ENCODE measurements at regions not wholly inside any gene's neighbourhood (a gene's known extent, or its start where the extent isn't known, plus 50 kb on each side); places are given as distances from the start of the nearest gene placed in this dataset.

DNA sequence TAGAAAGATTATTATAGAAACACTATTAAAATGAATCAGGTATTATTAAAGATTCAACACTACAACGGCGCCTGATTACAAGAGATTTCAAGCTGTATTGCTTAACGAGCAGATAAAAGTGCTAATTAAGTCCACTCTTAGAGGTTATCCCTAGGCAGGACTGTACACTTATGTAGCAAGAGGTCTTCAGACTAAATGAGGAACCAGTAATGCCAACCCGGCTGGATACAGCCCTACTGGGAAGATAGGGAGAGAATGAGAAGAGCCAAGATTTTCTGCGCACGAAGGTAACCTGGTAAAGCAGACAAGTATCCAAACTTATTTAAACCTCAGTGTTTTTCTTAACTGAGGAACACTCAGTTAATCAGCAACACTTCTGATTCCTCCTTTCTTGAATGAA, 115.7 kb upstream of the HIVEP3 start:
- DNase-seq, result no peak

DNA sequence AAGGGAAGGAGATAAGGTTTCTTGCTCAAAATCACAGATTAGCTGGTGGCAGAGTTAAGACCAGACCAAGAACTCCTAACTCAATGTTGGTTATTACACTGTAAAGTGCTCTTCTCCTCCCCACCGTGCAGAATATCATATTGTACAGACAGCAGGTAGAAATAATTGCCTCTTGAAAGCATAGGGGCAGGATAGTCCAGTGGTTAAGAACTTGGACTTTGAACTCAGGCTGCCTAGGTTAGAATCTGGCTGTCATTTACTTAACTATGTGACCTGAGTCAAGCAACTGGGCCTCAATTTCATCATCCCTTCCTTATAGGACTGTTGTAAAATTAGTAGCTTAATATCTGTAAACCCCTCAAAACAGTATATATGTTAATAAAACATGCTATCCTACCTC, 114.9 kb upstream of the HIVEP3 start:
- DNase-seq, result no peak

DNA sequence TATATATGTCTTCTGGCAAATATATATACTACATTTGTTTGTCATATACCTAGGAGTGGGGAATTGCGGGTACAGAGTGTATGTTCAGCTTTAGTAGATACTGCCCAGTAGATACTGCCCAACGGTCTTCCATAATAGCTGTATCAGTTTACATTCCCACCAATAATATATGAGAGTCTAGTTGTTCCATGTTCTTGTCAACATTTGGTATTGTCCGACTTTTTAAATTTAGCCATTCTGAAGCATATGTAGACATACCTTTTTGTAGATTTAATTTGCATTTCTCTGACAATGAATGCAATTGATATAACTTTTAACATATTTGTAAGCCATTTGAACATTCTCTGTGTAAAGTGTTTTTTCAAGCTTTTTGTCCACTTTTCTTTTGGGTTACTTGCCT, 99.0 kb upstream of the HIVEP3 start:
- DNase-seq, result no peak

DNA sequence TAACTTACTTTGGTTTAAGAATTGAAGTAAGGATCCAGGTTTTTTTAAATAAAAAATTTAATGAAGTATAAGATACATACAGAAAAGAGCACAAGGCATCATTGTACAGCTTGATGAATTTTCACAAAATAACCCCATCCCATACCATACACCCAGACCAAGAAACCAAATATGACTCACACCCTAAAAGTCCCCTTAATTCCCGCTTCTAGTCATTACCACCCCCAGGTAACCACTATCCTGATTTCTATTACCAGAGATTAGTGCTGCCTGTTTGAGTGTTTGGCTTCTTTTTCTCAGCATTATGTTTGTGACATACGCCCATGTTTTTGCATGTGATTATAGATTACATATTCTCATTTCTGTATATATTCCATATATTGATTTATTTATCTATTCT, 98.5 kb upstream of the HIVEP3 start:
- no peak for DNase-seq

DNA sequence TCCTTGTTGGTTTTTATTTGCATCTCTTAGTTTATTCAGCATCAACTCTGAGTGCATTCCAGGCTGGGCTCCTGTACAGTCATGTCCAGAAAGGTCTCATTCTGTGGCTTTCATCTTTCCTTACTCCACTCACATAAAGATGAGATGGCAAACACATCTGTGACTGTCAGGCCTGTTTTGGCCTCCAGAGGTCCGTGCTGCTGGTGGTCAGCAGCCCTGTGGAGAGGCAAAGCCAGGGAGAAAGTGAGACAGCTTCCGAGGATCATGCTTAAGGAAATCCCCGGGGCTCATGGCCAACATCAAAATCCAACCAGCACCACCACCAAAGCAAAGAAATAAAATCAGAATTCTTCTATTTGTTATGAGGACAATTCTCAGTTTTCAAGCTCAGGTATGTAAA, 96.1 kb upstream of the HIVEP3 start:
- DNase-seq, result no peak

DNA sequence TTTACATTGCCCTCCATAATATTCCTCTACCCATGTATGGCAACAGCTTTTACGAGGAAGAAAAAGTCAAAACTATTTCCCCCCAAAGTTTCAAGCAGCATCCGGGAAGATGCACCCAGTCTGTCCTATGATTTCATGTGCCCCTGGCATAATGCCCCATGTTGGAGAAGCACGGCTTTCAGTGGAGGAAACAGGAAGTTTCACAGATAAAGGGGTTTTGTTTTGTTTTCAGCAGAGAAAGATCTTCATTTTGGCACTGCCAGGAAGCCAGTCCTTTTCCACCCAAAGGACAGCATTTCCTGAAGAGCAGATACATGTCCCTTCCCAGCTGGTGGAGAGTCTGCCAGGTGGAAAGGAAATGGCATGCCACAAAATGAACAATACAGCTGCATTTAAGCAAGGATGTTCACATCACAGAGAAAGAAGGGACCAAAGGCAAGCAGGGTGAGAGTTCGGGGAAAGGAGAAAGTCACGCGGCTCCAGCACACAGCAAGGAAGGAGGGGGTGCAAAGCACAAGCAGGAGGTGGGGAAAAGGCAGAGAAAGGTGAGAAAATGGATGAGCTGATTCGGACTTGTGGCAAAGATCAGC, 95.3 kb upstream of the HIVEP3 start:
- DNase-seq, result no peak

DNA sequence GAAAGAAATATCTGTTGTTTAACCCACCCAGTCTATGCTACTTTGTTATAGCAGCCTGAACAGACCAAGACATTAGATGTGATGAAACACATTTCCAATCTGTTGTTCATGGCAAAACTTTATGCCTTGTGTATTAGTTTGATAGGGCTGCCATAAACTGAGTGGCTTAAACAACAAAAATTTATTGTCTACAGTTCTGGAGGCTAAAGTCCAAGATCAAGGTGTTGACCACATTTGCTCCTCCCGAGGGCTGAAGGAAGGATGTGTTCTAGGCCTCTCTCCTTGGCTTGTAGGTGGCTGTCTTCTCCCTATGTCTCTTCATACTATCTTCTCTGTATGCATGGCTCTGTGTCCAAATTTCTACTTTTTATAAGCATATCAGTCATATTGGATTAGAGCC, 94.1 kb upstream of the HIVEP3 start:
- no peak for DNase-seq

DNA sequence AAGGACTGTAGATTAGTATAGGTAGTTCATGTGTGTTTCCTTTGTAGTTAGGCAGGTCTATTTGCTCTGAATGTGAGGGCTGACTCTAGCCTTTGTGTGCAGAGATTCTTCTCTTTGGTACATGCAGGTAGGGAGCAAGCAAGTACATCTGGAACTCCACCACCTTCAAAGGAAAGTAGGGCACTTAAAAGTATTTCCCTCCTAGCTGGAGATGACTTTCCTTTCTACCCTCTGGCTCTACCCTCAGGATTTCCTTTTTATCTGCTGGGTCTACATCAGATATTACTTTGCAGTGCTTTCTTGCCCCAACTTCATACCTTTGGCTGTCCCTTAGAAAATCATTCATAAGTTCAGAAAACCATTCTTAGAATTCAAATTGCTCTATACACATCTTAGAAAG, 91.7 kb upstream of the HIVEP3 start:
- no peak for DNase-seq

DNA sequence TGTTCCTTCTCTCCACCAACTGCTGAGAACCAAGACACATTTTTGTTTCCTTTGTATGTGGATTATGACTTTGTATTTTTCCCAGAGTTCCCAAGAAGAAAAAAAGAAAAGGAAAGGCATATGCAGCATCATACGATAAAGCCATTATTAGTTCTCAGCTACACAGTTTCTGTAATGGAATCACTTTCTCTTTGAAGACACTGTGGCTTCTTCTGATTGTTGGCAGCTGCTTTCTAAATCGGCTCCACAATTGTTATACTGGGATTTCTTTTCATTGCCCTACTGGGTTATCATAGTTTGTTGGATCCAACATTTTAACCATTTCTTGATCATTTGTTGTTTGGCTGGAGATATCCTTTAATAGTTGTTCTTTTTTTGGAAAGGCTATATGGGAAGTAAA, 89.5 kb upstream of the HIVEP3 start:
- DNase-seq, result no peak

DNA sequence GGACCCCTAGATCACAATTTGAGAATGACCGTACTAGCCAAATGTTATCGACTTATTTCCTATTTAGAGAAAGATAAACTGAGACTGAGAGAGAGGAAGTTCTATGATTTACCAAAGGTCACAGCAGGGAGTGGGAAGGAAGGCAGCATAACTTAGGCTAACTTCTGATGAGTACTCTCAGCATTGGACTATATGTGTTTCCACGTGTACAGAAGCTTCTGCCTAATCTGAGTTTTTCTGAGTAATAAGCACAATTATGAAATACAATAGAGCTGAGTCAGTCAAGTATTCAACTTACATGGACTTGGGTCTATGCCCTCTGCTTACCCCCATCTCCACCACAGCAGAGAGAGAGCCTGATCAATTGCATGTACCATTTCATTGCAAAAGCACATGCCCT, 88.1 kb upstream of the HIVEP3 start:
- DNase-seq, result no peak

DNA sequence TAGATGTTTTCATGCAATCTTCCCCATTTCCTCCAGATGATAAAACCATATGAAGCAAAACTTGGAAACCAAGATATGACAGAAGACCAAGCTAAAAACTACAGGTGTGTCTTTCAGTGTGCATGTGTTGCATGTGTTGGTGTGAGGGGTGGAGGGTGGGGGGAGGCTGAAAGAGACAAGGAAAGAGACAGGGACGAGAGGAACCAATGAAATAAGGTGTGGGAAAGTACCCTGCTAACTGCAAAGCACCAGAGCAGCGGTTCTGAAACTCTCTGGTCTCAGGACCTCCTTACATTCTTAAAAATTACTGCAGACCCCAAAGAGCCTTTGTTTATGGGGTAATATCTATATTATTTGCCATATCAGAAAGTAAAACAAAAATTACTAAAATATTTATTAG, 87.4 kb upstream of the HIVEP3 start:
- DNase-seq, result no peak

DNA sequence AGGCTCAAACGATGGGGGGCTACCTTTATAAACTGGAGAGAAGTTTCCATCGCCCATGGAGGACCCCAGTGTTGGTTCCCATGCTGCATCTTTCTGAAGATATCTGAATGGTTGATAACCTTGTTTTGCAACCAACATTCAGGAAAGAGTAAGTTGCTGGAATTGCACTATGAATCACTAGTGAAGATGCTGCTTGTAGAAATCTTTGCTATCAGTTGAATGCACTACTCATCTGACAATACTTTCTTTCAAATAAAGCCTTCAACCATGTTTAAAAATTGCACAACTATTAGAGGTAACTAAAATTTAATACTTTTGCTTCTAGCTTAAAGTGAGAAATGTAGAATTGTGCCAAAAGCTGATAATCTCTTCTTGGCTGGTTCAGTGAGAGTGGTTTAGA, 86.8 kb upstream of the HIVEP3 start:
- DNase-seq, result no peak

DNA sequence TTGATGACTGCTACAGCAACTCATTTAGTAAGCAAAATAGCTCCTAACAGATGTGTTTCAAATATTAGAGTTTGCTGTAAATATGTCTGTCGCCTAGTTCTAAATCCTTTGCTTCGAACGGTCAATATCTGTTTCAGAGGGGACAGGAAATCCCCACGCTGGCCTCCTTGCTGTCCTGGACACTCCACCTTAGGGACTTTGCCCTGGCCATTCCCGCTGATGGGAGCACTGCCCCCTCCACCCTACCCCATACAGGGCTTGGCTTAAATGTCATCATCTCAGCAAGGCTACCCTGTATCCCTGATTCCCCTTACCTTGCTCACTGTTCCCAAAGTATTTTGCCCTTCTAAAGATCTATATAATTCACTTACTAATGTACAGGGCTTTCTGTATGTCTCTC, 86.1 kb upstream of the HIVEP3 start:
- no peak for DNase-seq

DNA sequence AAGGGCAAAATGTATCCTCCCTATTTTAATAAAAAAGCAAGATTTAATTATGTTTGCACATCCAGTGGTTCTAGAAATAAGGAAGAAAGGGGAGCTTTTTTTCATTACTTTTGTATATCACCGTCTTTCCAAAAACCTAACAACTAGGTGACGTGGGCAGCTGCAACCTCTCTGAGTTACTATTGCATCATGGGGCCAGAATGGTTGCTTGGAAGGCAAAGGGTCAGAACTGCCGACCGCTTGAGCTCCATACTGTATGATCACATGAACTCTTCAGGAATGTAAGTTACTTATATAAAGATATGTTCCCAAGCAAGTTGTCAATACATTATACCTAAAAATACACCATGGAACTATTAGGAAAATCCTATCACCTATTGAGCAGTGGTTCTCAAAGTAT, 85.6 kb upstream of the HIVEP3 start:
- DNase-seq, result no peak

DNA sequence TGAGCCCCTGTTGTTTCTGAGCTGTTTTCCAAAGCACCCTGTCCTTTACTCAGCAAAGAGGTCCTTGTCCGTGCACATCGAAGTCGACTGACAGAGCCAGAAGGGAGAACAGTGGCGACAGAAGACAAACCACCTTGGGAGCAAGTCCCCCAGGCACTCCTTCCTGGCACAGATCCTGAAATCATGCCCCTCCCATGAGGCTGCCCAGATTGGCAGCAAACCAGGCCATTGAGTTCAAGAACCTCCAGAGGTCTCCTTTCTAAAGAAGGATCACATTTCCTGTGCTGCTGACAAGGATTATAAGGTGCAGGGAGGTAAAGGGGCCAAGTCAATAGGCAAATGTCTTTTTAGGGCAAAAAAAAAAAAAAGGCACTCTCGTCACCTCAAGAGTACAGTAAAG, 84.7 kb upstream of the HIVEP3 start:
- DNase-seq, result peak; percentile 15

DNA sequence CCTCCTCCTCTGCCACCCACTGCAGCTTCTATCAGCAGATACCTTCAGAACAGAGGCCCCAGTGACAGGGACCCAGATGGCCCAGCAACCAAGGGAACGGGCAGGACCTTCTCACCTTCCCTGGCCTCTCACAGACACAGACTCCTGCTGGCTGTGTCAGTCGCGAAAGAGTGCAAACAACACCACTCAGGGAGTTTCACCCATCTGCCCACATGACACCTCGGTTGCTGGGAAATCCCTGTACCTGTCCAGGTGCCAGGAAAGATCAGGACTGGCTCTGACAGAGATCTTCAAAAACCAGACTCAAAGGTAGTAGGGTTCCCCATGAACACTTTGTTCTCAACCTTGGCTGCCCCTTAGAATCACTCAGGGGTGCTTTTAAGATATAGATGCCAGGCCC, 83.5 kb upstream of the HIVEP3 start:
- DNase-seq, result no peak

DNA sequence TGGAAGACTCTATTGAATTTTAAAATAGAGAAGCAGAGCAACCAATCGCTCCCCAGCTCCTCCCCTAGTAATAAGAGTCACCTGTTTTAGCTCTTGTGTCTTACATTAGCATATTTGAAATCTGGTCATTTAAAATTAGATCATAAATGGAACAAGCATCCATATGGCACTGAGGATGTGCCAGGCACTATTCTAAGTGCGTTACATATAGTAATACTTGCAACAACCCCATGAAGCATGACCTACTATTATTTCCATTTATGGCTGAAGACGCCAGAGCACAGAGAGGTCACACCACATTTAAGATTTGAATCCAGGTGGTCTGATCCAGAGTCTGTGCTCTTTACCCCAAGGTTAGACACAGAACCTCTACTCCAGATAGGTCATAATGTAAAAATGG, 82.0 kb upstream of the HIVEP3 start:
- DNase-seq, result no peak

DNA sequence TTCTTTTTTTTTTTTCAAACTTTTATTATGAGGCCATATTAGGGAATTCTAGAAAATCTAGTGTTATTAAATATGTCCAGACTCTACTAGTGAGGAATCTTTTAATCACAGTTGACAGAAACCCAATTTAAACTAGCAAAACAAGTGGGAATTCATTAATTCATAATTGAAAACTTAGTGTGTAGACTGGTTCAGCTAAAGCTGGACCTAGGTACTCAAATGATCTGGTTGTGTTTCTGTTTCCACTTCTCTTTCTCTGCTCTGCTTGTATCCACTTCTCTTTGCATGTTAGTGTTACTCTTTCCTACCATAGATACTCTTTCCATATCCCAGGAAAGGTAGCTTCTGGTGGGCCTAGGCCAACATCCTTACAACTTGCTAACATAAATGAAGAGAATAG, 81.2 kb upstream of the HIVEP3 start:
- DNase-seq, result no peak

DNA sequence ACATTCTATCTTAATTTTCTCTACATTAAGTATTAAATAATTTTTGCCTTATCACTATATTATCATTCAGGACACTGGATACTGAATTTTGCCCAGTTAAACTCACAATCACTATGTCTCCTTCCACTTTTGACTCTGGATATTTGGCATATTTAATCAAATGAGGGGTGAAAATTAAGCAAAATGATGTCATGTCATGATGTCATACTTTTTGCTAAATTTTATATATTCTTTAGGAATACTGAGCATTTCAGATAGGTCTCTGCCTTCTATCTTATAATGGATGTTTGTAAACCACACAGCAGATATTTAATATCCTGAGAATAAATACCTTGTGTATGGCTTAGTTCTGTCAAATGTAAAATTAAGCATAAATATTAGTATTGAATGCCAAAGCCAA, 79.5 kb upstream of the HIVEP3 start:
- DNase-seq, result no peak

DNA sequence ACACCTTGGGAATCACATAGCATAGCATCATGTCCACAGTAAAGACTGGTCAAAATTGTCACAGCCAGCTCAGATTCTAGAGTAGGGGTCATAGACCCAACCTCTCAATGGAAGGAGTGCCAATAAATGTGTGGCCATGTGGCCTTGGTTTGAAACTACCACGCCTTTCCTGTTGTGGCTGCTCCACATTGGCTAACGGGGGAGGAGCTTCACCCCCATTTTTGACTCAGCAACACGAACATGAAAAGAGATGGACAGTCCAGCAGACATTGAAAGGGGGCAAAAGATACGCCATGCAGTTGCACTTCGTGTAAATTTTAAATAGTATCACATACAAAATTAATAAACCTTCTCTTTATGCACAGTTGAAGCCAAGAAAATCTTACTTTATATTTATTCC, 78.4 kb upstream of the HIVEP3 start:
- DNase-seq, result no peak

DNA sequence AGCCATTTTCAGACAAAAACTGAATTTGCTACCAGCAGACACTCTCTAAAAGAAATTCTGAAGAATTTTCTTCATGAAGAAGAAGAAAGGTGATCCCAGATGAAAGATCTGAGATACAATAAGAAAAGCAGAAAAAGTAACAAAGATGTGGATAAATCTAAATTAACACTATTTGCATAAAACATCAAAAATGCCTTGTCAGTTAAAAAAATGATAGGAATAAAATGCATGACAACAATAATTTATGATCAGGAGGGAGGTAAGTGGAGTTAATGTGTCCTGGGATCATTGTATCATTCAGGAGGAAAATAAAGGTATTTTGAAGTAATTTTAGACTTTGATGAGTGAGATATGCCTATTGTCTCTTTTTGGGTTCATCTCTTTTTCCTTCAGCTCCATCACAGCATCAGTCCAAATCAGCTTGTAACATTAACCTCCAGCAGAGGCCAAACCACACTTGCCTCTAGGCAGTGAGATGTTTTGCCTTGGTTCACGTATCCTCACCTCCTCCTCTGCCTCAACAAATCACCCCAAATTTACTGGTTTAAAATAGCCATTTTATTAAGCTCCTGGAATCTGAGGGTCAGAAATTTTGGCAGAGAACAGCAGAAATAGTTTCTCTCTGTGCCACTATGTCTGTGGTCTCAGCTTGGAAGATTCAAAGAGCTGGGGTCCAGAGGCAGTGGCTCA, 76.9 kb upstream of the HIVEP3 start:
- DNase-seq, result no peak

DNA sequence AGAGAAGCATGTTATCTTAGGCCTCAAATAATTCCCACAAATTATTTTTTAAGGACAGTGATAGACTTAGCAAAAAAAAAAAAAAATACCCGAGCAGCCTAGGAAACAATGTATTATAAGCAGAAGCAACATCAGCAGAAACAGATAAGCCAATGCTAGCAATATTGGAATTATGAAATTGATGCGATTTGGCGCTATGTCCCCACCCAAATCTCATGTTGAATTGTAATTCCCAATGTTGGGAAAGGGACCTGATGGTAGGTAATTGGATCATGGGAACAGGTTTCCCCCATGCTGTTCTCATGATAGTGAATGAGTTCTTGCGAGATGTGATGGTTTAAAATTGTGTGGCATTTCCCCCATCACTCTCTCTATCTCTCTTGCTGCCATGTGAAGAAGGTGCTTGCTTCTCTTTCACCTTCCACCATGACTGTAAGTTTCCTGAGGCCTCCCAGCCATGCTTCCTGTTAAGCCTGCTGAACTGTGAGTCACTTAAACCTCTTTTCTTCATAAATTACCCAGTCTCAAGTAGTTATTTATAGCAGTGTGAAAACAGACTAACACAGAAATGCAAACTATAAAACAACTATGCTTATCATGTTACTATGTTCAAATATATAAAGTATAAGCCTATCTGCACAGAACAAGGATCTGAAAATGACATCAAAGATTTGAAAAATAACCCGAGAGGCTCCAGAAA, 75.6 kb upstream of the HIVEP3 start:
- DNase-seq, result no peak

DNA sequence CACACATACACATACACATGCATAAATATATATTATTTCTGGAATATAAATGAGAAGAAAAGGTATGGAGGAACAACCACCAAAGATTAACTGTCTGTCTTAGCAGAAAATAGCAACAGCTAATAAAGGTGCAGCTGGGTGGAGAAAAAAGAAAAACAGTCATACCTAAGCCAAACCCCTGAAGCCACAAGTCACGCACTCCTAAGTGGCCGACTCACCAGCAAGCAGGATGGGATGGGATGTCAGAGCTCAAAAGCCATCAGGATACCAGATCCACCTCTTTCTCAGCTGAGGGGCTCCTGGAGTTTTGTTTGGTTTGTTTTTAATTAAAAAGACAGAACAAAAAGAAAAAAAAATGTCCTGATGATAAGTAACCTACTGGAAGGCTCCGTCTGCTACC, 64.7 kb upstream of the HIVEP3 start:
- DNase-seq, result no peak

DNA sequence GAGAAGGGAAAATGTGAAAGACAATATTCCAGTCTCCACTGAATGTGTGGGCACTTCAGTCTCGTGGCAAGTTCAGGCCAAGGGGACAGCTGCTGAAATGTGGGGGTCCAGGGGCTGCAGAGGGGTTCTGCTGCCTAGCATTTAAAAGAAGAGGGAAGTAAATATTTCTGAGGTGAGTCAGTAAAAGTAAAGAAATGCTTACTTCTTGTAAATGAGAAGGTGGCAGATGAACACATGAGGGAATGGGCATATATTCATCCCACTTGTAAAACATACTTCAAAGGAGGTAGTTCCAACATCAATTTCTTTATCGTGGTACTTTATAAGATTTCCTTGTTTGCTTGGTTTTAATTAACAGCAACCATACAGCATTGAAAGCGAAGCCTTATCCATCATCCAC, 63.1 kb upstream of the HIVEP3 start:
- no peak for DNase-seq

All from tongue (tissue), 1 donor.